ENCODE measurements at regions not wholly inside any gene's neighbourhood (a gene's known extent, or its start where the extent isn't known, plus 50 kb on each side); places are given as distances from the start of the nearest gene placed in this dataset.

DNA sequence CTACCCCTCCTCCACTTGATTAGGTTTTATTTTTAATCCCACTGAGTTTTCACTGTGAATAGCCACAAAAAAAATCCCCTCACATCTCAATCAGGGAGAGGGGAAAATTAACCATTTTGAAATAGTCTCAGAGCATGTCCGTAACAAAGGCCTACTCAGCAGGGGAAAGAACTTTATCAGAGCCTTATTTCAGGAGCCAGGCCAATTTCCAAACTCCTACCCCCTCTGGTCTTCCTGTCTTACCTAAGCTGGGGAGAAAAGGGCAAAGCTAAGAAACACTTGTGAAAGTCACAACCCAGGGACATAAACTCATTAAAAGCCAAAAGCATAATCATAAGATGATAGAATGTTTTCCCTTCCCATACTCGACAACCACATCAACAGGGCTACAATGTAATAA, 260.3 kb upstream of the DIO3 start:
- no peak for TF ChIP-seq CTCF (IDR thresholded peaks at IDR 0.05; ENCODE audit: low read depth, low read length)
- TF ChIP-seq EZH2phosphoT487 (IDR thresholded peaks at IDR 0.05; ENCODE audit: low read depth): no peak

Data from OCI-LY3 (cell line).